ENCODE measurements at regions not wholly inside any gene's neighbourhood (a gene's known extent, or its start where the extent isn't known, plus 50 kb on each side); places are given as distances from the start of the nearest gene placed in this dataset.

- TF ChIP-seq POLR2A (IDR thresholded peaks at IDR 0.05) (no peak), CTCF (IDR thresholded peaks at IDR 0.05) (no peak), EP300 (IDR thresholded peaks at IDR 0.05) (no peak)
These were observed 1223.9 kb downstream of the BRD1 start for GRCh38 chr22:48603621-48604320.

All from tibial nerve (tissue), 4 donors.